ENCODE measurements at regions not wholly inside any gene's neighbourhood (a gene's known extent, or its start where the extent isn't known, plus 50 kb on each side); places are given as distances from the start of the nearest gene placed in this dataset.
A peak's percentile ranks its signal among the peaks of the same experiment; 100 is the strongest.

DNA sequence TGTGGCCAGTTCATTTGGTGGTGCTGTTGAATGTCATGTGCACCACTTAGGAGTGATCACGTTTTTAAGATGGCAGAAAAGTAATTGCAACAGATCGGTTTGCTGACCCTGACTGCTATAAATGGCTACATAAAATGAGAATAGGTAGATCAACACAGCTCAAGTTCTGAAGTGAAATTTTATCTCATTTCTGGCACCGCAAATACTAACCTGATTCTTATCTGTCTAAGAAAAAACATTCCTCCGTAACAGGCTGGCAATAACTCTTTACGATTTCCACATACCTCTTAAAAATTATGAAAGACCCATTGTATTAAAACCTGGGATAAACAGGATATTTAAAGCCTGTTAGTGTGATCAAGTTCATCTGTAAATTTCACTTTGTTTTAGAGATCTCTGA, 387.5 kb downstream of the PDGFC start:
- no peaks in the 10 kb centered on the region for H3K27me3 ChIP-seq (ENCODE audit: control insufficient read depth, insufficient read depth, low read length)
- H3K4me3 ChIP-seq (ENCODE audit: low read depth, low read length), result no peak overlapping the region
- H3K9ac ChIP-seq, result no peak overlapping the region
- H3K4me1 ChIP-seq, result no peaks in the 10 kb centered on the region
- TF ChIP-seq, protein P1, sequence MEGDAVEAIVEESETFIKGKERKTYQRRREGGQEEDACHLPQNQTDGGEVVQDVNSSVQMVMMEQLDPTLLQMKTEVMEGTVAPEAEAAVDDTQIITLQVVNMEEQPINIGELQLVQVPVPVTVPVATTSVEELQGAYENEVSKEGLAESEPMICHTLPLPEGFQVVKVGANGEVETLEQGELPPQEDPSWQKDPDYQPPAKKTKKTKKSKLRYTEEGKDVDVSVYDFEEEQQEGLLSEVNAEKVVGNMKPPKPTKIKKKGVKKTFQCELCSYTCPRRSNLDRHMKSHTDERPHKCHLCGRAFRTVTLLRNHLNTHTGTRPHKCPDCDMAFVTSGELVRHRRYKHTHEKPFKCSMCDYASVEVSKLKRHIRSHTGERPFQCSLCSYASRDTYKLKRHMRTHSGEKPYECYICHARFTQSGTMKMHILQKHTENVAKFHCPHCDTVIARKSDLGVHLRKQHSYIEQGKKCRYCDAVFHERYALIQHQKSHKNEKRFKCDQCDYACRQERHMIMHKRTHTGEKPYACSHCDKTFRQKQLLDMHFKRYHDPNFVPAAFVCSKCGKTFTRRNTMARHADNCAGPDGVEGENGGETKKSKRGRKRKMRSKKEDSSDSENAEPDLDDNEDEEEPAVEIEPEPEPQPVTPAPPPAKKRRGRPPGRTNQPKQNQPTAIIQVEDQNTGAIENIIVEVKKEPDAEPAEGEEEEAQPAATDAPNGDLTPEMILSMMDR (IDR thresholded peaks at IDR 0.05), result no peak
- no peaks in the 10 kb centered on the region for H3K36me3 ChIP-seq (ENCODE audit: control insufficient read depth, insufficient read depth, low read length)
- H3K4me2 ChIP-seq (ENCODE audit: low read length), result peak overlapping the region; percentile 44
- no peak overlapping the region for H3K27ac ChIP-seq
- H2AFZ ChIP-seq, result no peak overlapping the region
- H3K79me2 ChIP-seq, result no peaks in the 10 kb centered on the region
- no peaks in the 10 kb centered on the region for H3K9me3 ChIP-seq (ENCODE audit: control insufficient read depth, low read length)

DNA sequence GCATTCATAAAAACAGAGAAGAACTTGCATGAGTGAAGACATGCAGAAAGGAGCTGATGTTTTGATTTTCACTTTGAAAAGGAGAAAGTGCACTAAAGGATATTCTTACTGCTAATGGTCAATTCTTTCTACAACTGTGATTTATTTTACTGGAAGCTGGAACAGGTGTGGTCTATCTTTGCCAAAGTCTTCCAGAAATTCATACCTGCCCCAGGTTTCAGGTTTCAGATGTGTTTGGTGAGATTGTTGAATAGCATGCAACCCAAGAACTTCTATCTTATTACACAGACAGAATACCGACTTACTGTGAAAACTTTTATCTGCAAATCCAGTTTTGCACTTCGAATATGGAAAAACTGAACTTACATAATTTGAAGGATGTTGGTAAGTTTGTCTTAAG, 388.3 kb downstream of the PDGFC start:
- TF ChIP-seq, protein P1 (IDR thresholded peaks at IDR 0.05), result no peak
- Histone ChIP-seq H3K27me3 (ENCODE audit: control insufficient read depth, insufficient read depth, low read length) (no peaks in the 10 kb centered on the region), H3K4me2 (ENCODE audit: low read length) (no peak overlapping the region), H2AFZ (no peak overlapping the region), H3K4me3 (ENCODE audit: low read depth, low read length) (no peak overlapping the region), H3K27ac (no peak overlapping the region), H3K9me3 (ENCODE audit: control insufficient read depth, low read length) (no peaks in the 10 kb centered on the region), H3K4me1 (no peaks in the 10 kb centered on the region), H3K79me2 (no peaks in the 10 kb centered on the region), H3K36me3 (ENCODE audit: control insufficient read depth, insufficient read depth, low read length) (no peaks in the 10 kb centered on the region), H3K9ac (no peak overlapping the region)

DNA sequence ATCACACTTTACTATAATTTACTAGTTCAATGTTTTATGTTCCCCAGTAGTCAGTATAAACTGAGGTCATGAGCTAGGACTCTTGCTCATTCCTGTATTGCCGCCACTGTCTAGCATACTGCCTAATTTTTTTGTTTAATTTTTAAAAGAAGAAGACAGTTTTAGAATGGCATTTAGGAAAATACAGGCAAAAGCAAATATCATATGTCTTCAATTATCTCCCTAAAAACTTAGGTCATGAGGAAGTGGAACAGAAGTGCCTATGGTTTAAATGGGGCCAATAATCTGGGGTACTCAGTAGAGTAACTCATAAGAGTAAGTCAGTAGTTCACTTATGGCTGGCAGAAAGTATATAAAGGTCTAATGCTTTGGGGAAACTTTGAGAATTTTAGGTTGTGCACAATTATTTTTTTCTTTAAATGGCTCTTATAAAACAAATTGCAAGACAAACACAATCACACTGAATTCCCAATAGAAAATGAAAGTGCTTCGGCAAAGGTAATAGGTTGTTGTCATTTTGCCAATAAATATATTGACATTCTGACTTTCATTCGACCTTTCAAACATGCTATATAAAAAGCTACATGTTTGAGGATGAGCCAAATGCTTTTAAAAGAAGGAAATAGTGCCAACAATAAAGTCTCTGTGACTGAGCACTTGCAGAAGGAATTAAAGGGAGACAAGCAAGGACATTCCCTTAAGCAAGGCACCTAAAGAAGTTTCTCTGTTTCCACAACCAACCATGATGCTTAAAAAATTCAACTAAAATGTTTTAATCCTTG, 390.1 kb downstream of the PDGFC start:
- Histone ChIP-seq H3K27me3 (ENCODE audit: control insufficient read depth, insufficient read depth, low read length) (no peaks in the 10 kb centered on the region), H3K79me2 (no peaks in the 10 kb centered on the region), H2AFZ (no peak overlapping the region), H3K4me3 (ENCODE audit: low read depth, low read length) (no peak overlapping the region), H3K9ac (no peak overlapping the region), H3K4me1 (no peaks in the 10 kb centered on the region), H3K27ac (no peak overlapping the region), H3K9me3 (ENCODE audit: control insufficient read depth, low read length) (no peaks in the 10 kb centered on the region), H3K36me3 (ENCODE audit: control insufficient read depth, insufficient read depth, low read length) (no peaks in the 10 kb centered on the region), H3K4me2 (ENCODE audit: low read length) (peak overlapping the region; percentile 59)
- TF ChIP-seq, protein P1 (IDR thresholded peaks at IDR 0.05), result no peak

DNA sequence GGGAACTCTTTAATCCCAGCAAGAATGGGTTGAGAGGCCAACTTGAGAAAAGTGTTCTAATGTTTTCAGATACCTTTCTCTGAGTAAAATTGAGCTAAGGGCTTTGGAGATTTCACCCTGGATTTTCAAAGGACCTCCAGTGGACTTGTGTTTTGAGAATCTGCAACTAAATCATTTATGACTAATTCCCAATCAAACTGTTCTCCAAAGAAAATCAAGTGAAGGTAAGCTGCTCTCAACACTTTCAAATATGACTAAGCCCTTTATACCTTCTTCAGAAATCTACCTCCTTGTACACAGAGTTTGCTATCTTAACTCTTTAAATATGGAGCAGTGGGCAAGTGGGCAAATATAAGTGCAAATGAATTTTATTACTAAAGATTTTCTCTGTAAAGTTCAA, 392.9 kb downstream of the PDGFC start:
- Histone ChIP-seq H3K9ac (no peak overlapping the region), H3K4me3 (ENCODE audit: low read depth, low read length) (no peak overlapping the region), H3K27ac (no peak overlapping the region), H3K9me3 (ENCODE audit: control insufficient read depth, low read length) (no peaks in the 10 kb centered on the region), H3K4me1 (no peaks in the 10 kb centered on the region), H3K79me2 (no peaks in the 10 kb centered on the region), H2AFZ (no peak overlapping the region), H3K4me2 (ENCODE audit: low read length) (no peak overlapping the region), H3K27me3 (ENCODE audit: control insufficient read depth, insufficient read depth, low read length) (no peaks in the 10 kb centered on the region), H3K36me3 (ENCODE audit: control insufficient read depth, insufficient read depth, low read length) (no peaks in the 10 kb centered on the region)
- TF ChIP-seq, protein P1 (IDR thresholded peaks at IDR 0.05), result no peak

DNA sequence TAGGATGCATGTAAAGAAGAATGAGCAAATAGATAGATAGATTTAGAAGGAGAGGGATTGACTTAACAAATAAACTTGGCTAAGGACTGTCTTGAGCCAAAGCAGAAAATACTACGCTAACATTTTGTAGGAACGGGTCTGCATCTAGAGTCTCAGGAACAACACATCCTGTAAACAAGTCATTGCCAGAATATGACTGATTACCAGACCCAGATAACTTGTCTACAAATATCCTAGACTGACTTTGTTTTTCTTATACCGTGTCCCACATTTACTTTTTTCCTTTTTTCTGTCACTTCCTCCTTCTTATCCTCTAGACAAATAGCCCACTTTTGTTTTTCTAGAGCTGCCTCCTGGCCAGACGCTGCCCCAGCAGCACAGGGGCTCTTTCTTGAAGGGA, 393.6 kb downstream of the PDGFC start:
- no peak overlapping the region for H3K27ac ChIP-seq
- TF ChIP-seq, protein P1 (IDR thresholded peaks at IDR 0.05), result no peak
- H3K36me3 ChIP-seq (ENCODE audit: control insufficient read depth, insufficient read depth, low read length), result no peaks in the 10 kb centered on the region
- H3K9me3 ChIP-seq (ENCODE audit: control insufficient read depth, low read length), result no peaks in the 10 kb centered on the region
- no peaks in the 10 kb centered on the region for H3K4me1 ChIP-seq
- H3K9ac ChIP-seq, result no peak overlapping the region
- H3K27me3 ChIP-seq (ENCODE audit: control insufficient read depth, insufficient read depth, low read length), result no peaks in the 10 kb centered on the region
- H3K4me3 ChIP-seq (ENCODE audit: low read depth, low read length), result no peak overlapping the region
- no peaks in the 10 kb centered on the region for H3K79me2 ChIP-seq
- no peak overlapping the region for H3K4me2 ChIP-seq (ENCODE audit: low read length)
- H2AFZ ChIP-seq, result no peak overlapping the region

Data from parathyroid adenoma (tissue), 2 donors.